Neural progenitor cell (in vitro differentiated cells): ENCODE measurements at regions not wholly inside any gene's neighbourhood (a gene's known extent, or its start where the extent isn't known, plus 50 kb on each side); places are given as distances from the start of the nearest gene placed in this dataset.

Experiments used
- DNase-seq: peaks from one replicate; pipeline ENCODE4 v3.0.0-alpha.2; 2016; ENCODE audit warnings: low spot score
- H2AFZ ChIP-seq: fragments of 200-600 bp; sonication (generic); replicated peaks from 2 replicates; pipeline ENCODE4 v1.6.1; 2016; ENCODE audit warnings: antibody characterized with exemption
- H3F3A ChIP-seq: fragments of 200-600 bp; sonication (generic); 2 replicates; pipeline ENCODE4 v1.6.1; 2016; ENCODE audit warnings: antibody characterized with exemption, low read depth
- H3K27ac ChIP-seq: fragments of 200-600 bp; sonication (generic); 2 replicates; pipeline ENCODE4 v1.5.1; 2016; ENCODE audit warnings: mild to moderate bottlenecking
- H3K27me3 ChIP-seq: fragments of 200-600 bp; sonication (generic); 2 replicates; pipeline ENCODE4 v1.6.1; 2016; ENCODE audit warnings: mild to moderate bottlenecking, moderate library complexity
- H3K36me3 ChIP-seq: fragments of 200-600 bp; sonication (generic); 2 replicates; pipeline ENCODE4 v1.5.1; 2016
- H3K4me1 ChIP-seq: fragments of 200-600 bp; sonication (generic); 2 replicates; pipeline ENCODE4 v1.6.1; 2016; ENCODE audit warnings: mixed run types
- H3K4me2 ChIP-seq: fragments of 200-600 bp; sonication (generic); 2 replicates; pipeline ENCODE4 v1.6.1; 2016
- H3K4me3 ChIP-seq: fragments of 200-600 bp; sonication (generic); 2 replicates; pipeline ENCODE4 v1.5.1; 2016
- H3K79me2 ChIP-seq: fragments of 200-600 bp; sonication (generic); 2 replicates; pipeline ENCODE4 v1.6.1; 2016; ENCODE audit warnings: low read depth
- H3K9ac ChIP-seq: fragments of 200-600 bp; sonication (generic); 2 replicates; pipeline ENCODE4 v1.6.1; 2016
- H3K9me3 ChIP-seq: fragments of 200-600 bp; sonication (generic); 2 replicates; pipeline ENCODE4 v1.5.1; 2016; ENCODE audit warnings: low read depth
- H4K20me1 ChIP-seq: fragments of 200-600 bp; sonication (generic); 2 replicates; pipeline ENCODE4 v1.6.1; 2016; ENCODE audit warnings: low read depth
- H3K27ac Mint-ChIP-seq: 3 replicates; pipeline ENCODE4 v1.8.0; 2021; ENCODE audit warnings: mixed read lengths
- H3K27me3 Mint-ChIP-seq: 2 replicates; pipeline ENCODE4 v1.8.0; 2022; ENCODE audit warnings: low read depth, mild to moderate bottlenecking, inconsistent platforms, moderate library complexity, mixed read lengths; ENCODE audit not compliant: insufficient read depth
- H3K36me3 Mint-ChIP-seq: 3 replicates; pipeline ENCODE4 v1.8.0; 2021; ENCODE audit warnings: mixed read lengths
- H3K4me1 Mint-ChIP-seq: 3 replicates; pipeline ENCODE4 v1.8.0; 2021; ENCODE audit warnings: mixed read lengths
- H3K4me3 Mint-ChIP-seq: 3 replicates; pipeline ENCODE4 v1.8.0; 2021; ENCODE audit warnings: mild to moderate bottlenecking, moderate library complexity, mixed read lengths
- H3K9me3 Mint-ChIP-seq: 3 replicates; pipeline ENCODE4 v1.8.0; 2020; ENCODE audit warnings: mixed read lengths
- CTCF ChIP-seq: fragments of 200-600 bp; sonication (generic); IDR thresholded peaks from 2 replicates; pipeline ENCODE4 v1.5.1; 2017; ENCODE audit warnings: antibody characterized with exemption, mild to moderate bottlenecking
- EZH2 ChIP-seq: fragments of 200-600 bp; sonication (generic); IDR thresholded peaks from 2 replicates; pipeline ENCODE4 v1.6.1; 2017; ENCODE audit warnings: antibody characterized with exemption, mild to moderate bottlenecking, moderate library complexity
- EZH2phosphoT487 ChIP-seq: fragments of 200-600 bp; sonication (generic); IDR thresholded peaks from 2 replicates; pipeline ENCODE4 v1.6.1; 2017; ENCODE audit warnings: antibody characterized with exemption

- no peak overlapping the region for H3K27ac ChIP-seq
- H3K4me1 Mint-ChIP-seq, result no peaks in the 10 kb centered on the region
- peaks cover 2% of the 10 kb centered on the region for H3K27me3 Mint-ChIP-seq
- no peaks in the 10 kb centered on the region for H3K36me3 Mint-ChIP-seq
- no peaks in the 10 kb centered on the region for H3K9me3 ChIP-seq
- H2AFZ ChIP-seq, result no peak overlapping the region
- H3K79me2 ChIP-seq, result no peaks in the 10 kb centered on the region
- H4K20me1 ChIP-seq, result no peaks in the 10 kb centered on the region
- H3K4me3 ChIP-seq, result no peak overlapping the region
- no peaks in the 10 kb centered on the region for H3K4me1 ChIP-seq
- H3K9me3 Mint-ChIP-seq, result peaks cover 2% of the 10 kb centered on the region
- no peak overlapping the region for H3K27ac Mint-ChIP-seq
- H3K36me3 ChIP-seq, result no peaks in the 10 kb centered on the region
- no peaks in the 10 kb centered on the region for H3K27me3 ChIP-seq
- no peak overlapping the region for H3K4me3 Mint-ChIP-seq
- no peak overlapping the region for H3K9ac ChIP-seq
- no peaks in the 10 kb centered on the region for H3F3A ChIP-seq
- TF ChIP-seq EZH2phosphoT487 (no peak), EZH2 (no peak), CTCF (no peak)
- no peak overlapping the region for H3K4me2 ChIP-seq
- DNase-seq, result no peak
These were observed 185.5 kb downstream of the NFKBIZ start for GRCh38 chr3:102034639-102035451.

GRCh38 chr3:102036017-102036416, 186.7 kb downstream of the NFKBIZ start:
- H2AFZ ChIP-seq, result no peak overlapping the region
- no peaks in the 10 kb centered on the region for H3K9me3 ChIP-seq
- H3K4me3 ChIP-seq, result no peak overlapping the region
- Mint-ChIP-seq H3K27ac (no peak overlapping the region), H3K4me1 (no peaks in the 10 kb centered on the region), H3K27me3 (peaks cover 2% of the 10 kb centered on the region), H3K4me3 (no peak overlapping the region), H3K9me3 (peaks cover 6% of the 10 kb centered on the region), H3K36me3 (no peaks in the 10 kb centered on the region)
- no peak overlapping the region for H3K4me2 ChIP-seq
- H3K9ac ChIP-seq, result no peak overlapping the region
- DNase-seq, result no peak
- no peaks in the 10 kb centered on the region for H3K4me1 ChIP-seq
- no peaks in the 10 kb centered on the region for H4K20me1 ChIP-seq
- H3F3A ChIP-seq, result no peaks in the 10 kb centered on the region
- H3K36me3 ChIP-seq, result no peaks in the 10 kb centered on the region
- TF ChIP-seq CTCF (no peak), EZH2phosphoT487 (no peak), EZH2 (no peak)
- H3K79me2 ChIP-seq, result no peaks in the 10 kb centered on the region
- no peak overlapping the region for H3K27ac ChIP-seq
- no peaks in the 10 kb centered on the region for H3K27me3 ChIP-seq

- H3K4me1 Mint-ChIP-seq, result no peaks in the 10 kb centered on the region
- Histone ChIP-seq H3K27ac (no peak overlapping the region), H3K79me2 (no peaks in the 10 kb centered on the region), H3K27me3 (no peaks in the 10 kb centered on the region), H4K20me1 (no peaks in the 10 kb centered on the region), H3K36me3 (no peaks in the 10 kb centered on the region), H3K9me3 (no peaks in the 10 kb centered on the region), H3F3A (no peaks in the 10 kb centered on the region), H3K9ac (no peak overlapping the region), H3K4me1 (no peaks in the 10 kb centered on the region), H3K4me3 (no peak overlapping the region), H2AFZ (no peak overlapping the region), H3K4me2 (no peak overlapping the region)
- peaks cover 6% of the 10 kb centered on the region for H3K9me3 Mint-ChIP-seq
- no peak for DNase-seq
- H3K27me3 Mint-ChIP-seq, result peaks cover 4% of the 10 kb centered on the region
- no peak overlapping the region for H3K4me3 Mint-ChIP-seq
- no peak overlapping the region for H3K27ac Mint-ChIP-seq
- no peaks in the 10 kb centered on the region for H3K36me3 Mint-ChIP-seq
- TF ChIP-seq CTCF, result no peak
- TF ChIP-seq EZH2, result no peak
- no peak for TF ChIP-seq EZH2phosphoT487
These were observed 187.2 kb downstream of the NFKBIZ start for GRCh38 chr3:102036472-102036871.
